Aorta (tissue), 5 donors: ENCODE measurements at regions not wholly inside any gene's neighbourhood (a gene's known extent, or its start where the extent isn't known, plus 50 kb on each side); places are given as distances from the start of the nearest gene placed in this dataset.

Source experiments
- ATAC-seq: fragments of 200-7000 bp; cut with Tn5 transposase; one replicate; pipeline ENCODE4 v1.9.1; 2022; ENCODE audit warnings: moderate library complexity; ENCODE audit not compliant: low FRiP score
- DNase-seq, 2 donors: peaks; one replicate each; pipeline ENCODE4 v3.0.0-alpha.2; 2020
- H3K27ac ChIP-seq, 2 donors: one replicate each; pipeline ENCODE4 v1.5.1; 2013; ENCODE audit warnings: low read length in 2 of 2, mild to moderate bottlenecking in 2 of 2, moderate library complexity in 2 of 2, control low read depth in 1 of 2, inconsistent platforms in 1 of 2, low read depth in 1 of 2
- H3K27me3 ChIP-seq, 2 donors: one replicate each; pipeline ENCODE4 v1.6.1; 2013; ENCODE audit warnings: control low read depth in 1 of 2, low read length in 1 of 2, mild to moderate bottlenecking in 1 of 2, moderate library complexity in 1 of 2; ENCODE audit not compliant: insufficient read depth in 2 of 2, control insufficient read depth in 1 of 2
- H3K36me3 ChIP-seq, 2 donors: one replicate each; pipeline ENCODE4 v1.6.1; 2013; ENCODE audit warnings: control low read depth in 1 of 2, low read length in 1 of 2, mild to moderate bottlenecking in 1 of 2; ENCODE audit not compliant: insufficient read depth in 2 of 2, control insufficient read depth in 1 of 2
- H3K4me1 ChIP-seq, 2 donors: one replicate each; pipeline ENCODE4 v1.6.1; 2013; ENCODE audit warnings: low read length in 2 of 2, control low read depth in 1 of 2, mild to moderate bottlenecking in 1 of 2, moderate library complexity in 1 of 2; ENCODE audit not compliant: insufficient read depth in 2 of 2, control insufficient read depth in 1 of 2
- H3K4me3 ChIP-seq, 2 donors: one replicate each; pipeline ENCODE4 v1.5.1; 2013; ENCODE audit warnings: low read length in 2 of 2, control low read depth in 1 of 2, mild to moderate bottlenecking in 1 of 2
- H3K9me3 ChIP-seq: one replicate; pipeline ENCODE4 v1.6.1; 2013; ENCODE audit warnings: mild to moderate bottlenecking, low read length; ENCODE audit not compliant: control insufficient read depth
- WGBS, 2 donors: extraction: QIAGEN DNeasy Blood & Tissue Kit; methylation state at CpG; one replicate each; pipeline ENCODE4 v1.1.7; 2013; 5-methylcytosine and 5-hydroxymethylcytosine counted together
- intact Hi-C, 2 donors: fragments of 100-400 bp; cut with DNase I; formaldehyde crosslinking; loops; one replicate each; pipeline versions ENCODE4 v1.14.2 to v1.15.0; 2022
- donor health status: healthy with polysubstance abuse.
- donor health status: Bipolar disorder and iron deficiency.
- donor health status: DM: no; HTN: no; CAD: no.
- donor health status: DM: no; HTN: no; CAD: no.
- donor health status: DM: yes; HTN: yes; CAD: no.

- no peaks in the 10 kb centered on the region for H3K9me3 ChIP-seq
- 94 to 95% methylated on average over 14 of the region's 14 CpGs for WGBS, 2 donors
- H3K4me1 ChIP-seq, result no peaks in the 10 kb centered on the region
- ATAC-seq, result no peak
- H3K4me3 ChIP-seq, result no peak overlapping the region
- intact Hi-C loops, result no loop called here
- H3K27me3 ChIP-seq, result no peaks in the 10 kb centered on the region
- no peak overlapping the region for H3K27ac ChIP-seq
- no peaks in the 10 kb centered on the region for H3K36me3 ChIP-seq
- no peak for DNase-seq
Measured at GRCh38 chr4:179076865-179077264, 1634.6 kb upstream of the AGA start.

- ATAC-seq, result no peak
- intact Hi-C loops, result no loop called here
Measured at GRCh38 chr4:179095585-179096221, 1653.5 kb upstream of the AGA start.

GRCh38 chr4:179097741-179098140 is 1655.5 kb upstream of the AGA start:
- no peaks in the 10 kb centered on the region for H3K9me3 ChIP-seq
- no peak for DNase-seq
- no peak overlapping the region for H3K27ac ChIP-seq
- H3K4me1 ChIP-seq, result no peaks in the 10 kb centered on the region
- WGBS, 2 donors, result 1 to 12% methylated on average over 1 of the region's 1 CpG
- no peaks in the 10 kb centered on the region for H3K27me3 ChIP-seq
- intact Hi-C loops, result no loop called here
- H3K36me3 ChIP-seq, result no peaks in the 10 kb centered on the region
- no peak overlapping the region for H3K4me3 ChIP-seq
- ATAC-seq, result no peak

More at GRCh38 chr4:179095585-179096221, 1653.5 kb upstream of the AGA start:
- Histone ChIP-seq H3K9me3 (no peaks in the 10 kb centered on the region), H3K27ac (no peak overlapping the region), H3K36me3 (no peaks in the 10 kb centered on the region), H3K27me3 (no peaks in the 10 kb centered on the region), H3K4me3 (no peak overlapping the region), H3K4me1 (no peaks in the 10 kb centered on the region)
- WGBS, 2 donors, result 17 to 18% methylated on average over 4 of the region's 4 CpGs
- no peak for DNase-seq

- Histone ChIP-seq H3K4me3 (no peak overlapping the region), H3K27ac (no peak overlapping the region), H3K4me1 (no peaks in the 10 kb centered on the region), H3K27me3 (no peaks in the 10 kb centered on the region), H3K9me3 (no peaks in the 10 kb centered on the region), H3K36me3 (no peaks in the 10 kb centered on the region)
- intact Hi-C loops, result no loop called here
- ATAC-seq (no peak), DNase-seq (no peak)
- 89 to 91% methylated on average over 2 of the region's 2 CpGs for WGBS, 2 donors
Measured at GRCh38 chr4:179110356-179110755, 1668.1 kb upstream of the AGA start.

DNA sequence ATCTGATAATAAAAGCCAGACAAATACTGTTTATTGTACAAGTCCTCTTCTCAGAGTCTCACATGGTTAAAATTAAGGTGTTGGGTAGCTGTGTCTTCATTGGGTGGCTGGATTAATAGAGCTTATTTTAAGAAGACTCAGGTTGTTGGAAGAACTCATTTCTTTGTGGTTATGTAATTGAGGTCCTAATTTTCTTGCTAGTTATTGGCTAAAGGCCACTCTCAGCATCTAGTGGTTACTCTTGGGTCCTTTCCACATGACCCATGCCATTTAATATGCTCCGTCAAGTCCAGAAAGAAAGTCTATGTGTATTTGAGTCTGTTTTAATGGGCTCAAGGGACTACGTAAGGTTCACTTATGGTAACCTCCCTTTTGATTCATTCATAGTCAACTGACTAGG is 1668.6 kb upstream of the AGA start:
- Histone ChIP-seq H3K27ac (no peak overlapping the region), H3K36me3 (no peaks in the 10 kb centered on the region), H3K4me1 (no peaks in the 10 kb centered on the region), H3K27me3 (no peaks in the 10 kb centered on the region), H3K9me3 (no peaks in the 10 kb centered on the region), H3K4me3 (no peak overlapping the region)
- 73 to 80% methylated on average over 2 of the region's 2 CpGs for WGBS, 2 donors
- ATAC-seq, result no peak
- no peak for DNase-seq
- intact Hi-C loops, result no loop called here

DNA sequence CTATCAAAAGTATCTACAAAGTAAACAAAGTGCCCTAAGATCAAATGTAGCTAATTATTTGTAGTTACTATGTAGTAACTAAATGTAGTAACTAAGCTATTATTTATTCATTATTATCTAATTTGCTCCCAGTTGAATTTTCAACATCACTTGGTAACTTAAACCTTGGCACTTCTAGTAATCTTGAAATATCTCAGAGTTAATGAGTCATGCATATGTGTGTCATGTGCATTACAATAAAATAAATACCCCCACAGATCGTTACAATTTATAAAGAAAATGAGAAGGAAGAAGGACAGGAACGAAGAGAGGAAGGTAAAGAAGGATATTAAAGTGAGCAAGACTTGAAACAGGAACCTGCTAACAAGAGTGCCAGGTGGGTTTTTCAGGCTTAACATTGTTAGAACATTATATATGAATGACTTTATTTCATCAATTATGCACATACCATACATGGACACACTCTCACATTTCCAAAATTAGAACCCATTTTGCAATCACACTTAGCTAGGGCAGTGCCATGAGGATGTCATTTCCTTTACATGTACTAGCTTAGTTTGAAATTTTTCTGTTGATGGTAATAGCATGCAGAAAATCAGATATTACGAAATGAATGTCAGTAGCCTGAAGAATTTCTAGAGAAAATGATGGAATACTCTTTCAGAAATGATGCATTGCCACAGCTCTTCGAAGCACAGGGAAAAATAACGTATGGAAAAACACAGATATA is 1670.4 kb upstream of the AGA start:
- 64 to 69% methylated on average over 5 of the region's 5 CpGs for WGBS, 2 donors
- DNase-seq (no peak), ATAC-seq (no peak)
- intact Hi-C loops, result no loop called here
- H3K9me3 ChIP-seq, result no peaks in the 10 kb centered on the region
- H3K27ac ChIP-seq, result no peak overlapping the region
- H3K4me3 ChIP-seq, result no peak overlapping the region
- H3K36me3 ChIP-seq, result no peaks in the 10 kb centered on the region
- no peaks in the 10 kb centered on the region for H3K4me1 ChIP-seq
- no peaks in the 10 kb centered on the region for H3K27me3 ChIP-seq

DNA sequence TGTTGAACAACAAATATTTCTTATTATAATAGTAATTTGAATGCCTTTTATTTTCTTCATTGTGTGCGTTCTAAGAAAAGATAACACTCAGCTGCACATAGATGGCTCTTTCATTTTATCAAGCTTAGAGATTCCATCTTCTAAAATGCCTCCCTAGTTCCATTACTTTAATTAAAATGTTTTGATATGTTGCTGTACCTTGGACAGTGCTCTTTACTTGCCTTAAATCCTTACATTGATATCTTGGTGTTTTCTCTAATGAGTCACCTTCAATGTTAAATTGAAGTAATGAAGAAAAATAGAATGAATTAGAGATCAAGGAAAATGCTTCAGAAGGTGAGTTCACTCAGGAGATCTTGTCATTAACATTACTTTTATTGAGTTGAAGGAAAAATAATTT is 1672.4 kb upstream of the AGA start:
- H3K36me3 ChIP-seq, result no peaks in the 10 kb centered on the region
- H3K9me3 ChIP-seq, result no peaks in the 10 kb centered on the region

GRCh38 chr4:179116011-179116410 is 1673.8 kb upstream of the AGA start:
- intact Hi-C loops, result no loop called here
- Histone ChIP-seq H3K36me3 (no peaks in the 10 kb centered on the region), H3K4me3 (no peak overlapping the region), H3K27me3 (no peaks in the 10 kb centered on the region), H3K27ac (no peak overlapping the region), H3K9me3 (no peaks in the 10 kb centered on the region), H3K4me1 (no peaks in the 10 kb centered on the region)
- no peak for DNase-seq
- ATAC-seq, result no peak
- 34 to 36% methylated on average over 2 of the region's 2 CpGs for WGBS, 2 donors

More for the DNA sequence above, 1672.4 kb upstream of the AGA start:
- H3K4me1 ChIP-seq, result no peaks in the 10 kb centered on the region
- H3K27ac ChIP-seq, result no peak overlapping the region
- intact Hi-C loops, result no loop called here
- DNase-seq (no peak), ATAC-seq (no peak)
- H3K27me3 ChIP-seq, result no peaks in the 10 kb centered on the region
- no peak overlapping the region for H3K4me3 ChIP-seq
- 85 to 93% methylated on average over 1 of the region's 1 CpG for WGBS, 2 donors

DNA sequence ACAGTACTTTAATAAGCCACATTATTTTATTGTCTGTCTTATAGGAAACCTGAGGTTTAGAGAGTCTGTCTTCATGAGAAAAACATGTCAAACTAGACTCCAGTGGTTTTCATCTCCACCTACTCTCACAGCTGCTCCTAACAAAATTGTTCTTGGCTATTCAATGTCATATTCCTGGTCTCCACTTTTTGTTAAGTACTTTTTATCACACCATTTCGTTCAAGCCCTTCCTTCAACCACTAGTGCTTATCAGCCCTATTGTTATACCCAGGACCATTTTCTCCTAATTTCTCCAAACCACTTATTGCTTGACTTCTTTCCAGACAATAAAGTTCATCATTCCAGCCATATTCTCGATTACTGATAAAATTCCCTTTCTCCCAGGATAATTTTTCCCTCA is 1674.3 kb upstream of the AGA start:
- no peak for ATAC-seq
- no peaks in the 10 kb centered on the region for H3K9me3 ChIP-seq

More for the DNA sequence above, 1674.3 kb upstream of the AGA start:
- H3K4me3 ChIP-seq, result no peak overlapping the region
- intact Hi-C loops, result no loop called here
- no peaks in the 10 kb centered on the region for H3K27me3 ChIP-seq
- H3K4me1 ChIP-seq, result no peaks in the 10 kb centered on the region
- DNase-seq, result no peak
- no peaks in the 10 kb centered on the region for H3K36me3 ChIP-seq
- 37 to 41% methylated on average over 2 of the region's 2 CpGs for WGBS, 2 donors
- no peak overlapping the region for H3K27ac ChIP-seq
